MM.1S (cell line): ENCODE measurements at regions not wholly inside any gene's neighbourhood (a gene's known extent, or its start where the extent isn't known, plus 50 kb on each side); places are given as distances from the start of the nearest gene placed in this dataset.

Source experiments
- CTCF ChIP-seq: fragments of 300-600 bp; sonication (generic); IDR thresholded peaks from 2 replicates; pipeline ENCODE4 v1.5.1; 2016; ENCODE audit warnings: antibody characterized with exemption, low read length, mixed read lengths
- EZH2 ChIP-seq: fragments of 300-600 bp; sonication (generic); optimal IDR thresholded peaks from 2 replicates; pipeline ENCODE3; 2017; ENCODE audit warnings: low read depth, mild to moderate bottlenecking, antibody characterized with exemption, low read length, mixed read lengths
- EZH2phosphoT487 ChIP-seq: fragments of 300-600 bp; sonication (generic); IDR thresholded peaks from 2 replicates; pipeline ENCODE4 v1.6.1; 2018; ENCODE audit warnings: antibody characterized with exemption, low read length

- TF ChIP-seq EZH2 (no peak), CTCF (no peak), EZH2phosphoT487 (no peak)
Measured at GRCh38 chr5:167554564-167555290, 736.7 kb upstream of the WWC1 start.
